Esophagus squamous epithelium (tissue), 4 donors: ENCODE measurements at regions not wholly inside any gene's neighbourhood (a gene's known extent, or its start where the extent isn't known, plus 50 kb on each side); places are given as distances from the start of the nearest gene placed in this dataset.

Experiments
- POLR2A ChIP-seq, 4 donors: fragments of 450-650 bp; IDR thresholded peaks; one replicate each; pipeline ENCODE4 v1.6.1; 2017; ENCODE audit warnings: antibody characterized with exemption in 4 of 4, mild to moderate bottlenecking in 4 of 4, moderate library complexity in 3 of 4
- TF ChIP-seq, protein P1 (sequence below), 6 experiments: fragments of 450-650 bp in 4 of 6; fragments of 200-600 bp in 2 of 6; sonication (generic) in 2 of 6; IDR thresholded peaks; one replicate each; pipeline ENCODE4 v1.5.1; 2016 to 2019; ENCODE audit warnings: antibody characterized with exemption in 6 of 6, mild to moderate bottlenecking in 4 of 6, moderate library complexity in 4 of 6

GRCh38 chr3:166064476-166064875 lies 227.3 kb upstream of the BCHE start:
- TF ChIP-seq, protein P1, sequence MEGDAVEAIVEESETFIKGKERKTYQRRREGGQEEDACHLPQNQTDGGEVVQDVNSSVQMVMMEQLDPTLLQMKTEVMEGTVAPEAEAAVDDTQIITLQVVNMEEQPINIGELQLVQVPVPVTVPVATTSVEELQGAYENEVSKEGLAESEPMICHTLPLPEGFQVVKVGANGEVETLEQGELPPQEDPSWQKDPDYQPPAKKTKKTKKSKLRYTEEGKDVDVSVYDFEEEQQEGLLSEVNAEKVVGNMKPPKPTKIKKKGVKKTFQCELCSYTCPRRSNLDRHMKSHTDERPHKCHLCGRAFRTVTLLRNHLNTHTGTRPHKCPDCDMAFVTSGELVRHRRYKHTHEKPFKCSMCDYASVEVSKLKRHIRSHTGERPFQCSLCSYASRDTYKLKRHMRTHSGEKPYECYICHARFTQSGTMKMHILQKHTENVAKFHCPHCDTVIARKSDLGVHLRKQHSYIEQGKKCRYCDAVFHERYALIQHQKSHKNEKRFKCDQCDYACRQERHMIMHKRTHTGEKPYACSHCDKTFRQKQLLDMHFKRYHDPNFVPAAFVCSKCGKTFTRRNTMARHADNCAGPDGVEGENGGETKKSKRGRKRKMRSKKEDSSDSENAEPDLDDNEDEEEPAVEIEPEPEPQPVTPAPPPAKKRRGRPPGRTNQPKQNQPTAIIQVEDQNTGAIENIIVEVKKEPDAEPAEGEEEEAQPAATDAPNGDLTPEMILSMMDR (IDR thresholded peaks at IDR 0.05), result no peak
- no peak for TF ChIP-seq POLR2A (IDR thresholded peaks at IDR 0.05)
